ENCODE measurements at regions not wholly inside any gene's neighbourhood (a gene's known extent, or its start where the extent isn't known, plus 50 kb on each side); places are given as distances from the start of the nearest gene placed in this dataset.

GRCh38 chr21:26751305-26751704 lies 93.9 kb downstream of the ADAMTS1 start:
- TF ChIP-seq EP300 (conservative IDR thresholded peaks at IDR 0.05; ENCODE audit: poor library complexity, severe bottlenecking) (no peak), EZH2 (IDR thresholded peaks at IDR 0.05; ENCODE audit: borderline replicate concordance, insufficient read depth, low read length, poor library complexity, severe bottlenecking) (no peak), POLR2AphosphoS5 (IDR thresholded peaks at IDR 0.05) (no peak)
